ENCODE measurements at regions not wholly inside any gene's neighbourhood (a gene's known extent, or its start where the extent isn't known, plus 50 kb on each side); places are given as distances from the start of the nearest gene placed in this dataset.

DNA sequence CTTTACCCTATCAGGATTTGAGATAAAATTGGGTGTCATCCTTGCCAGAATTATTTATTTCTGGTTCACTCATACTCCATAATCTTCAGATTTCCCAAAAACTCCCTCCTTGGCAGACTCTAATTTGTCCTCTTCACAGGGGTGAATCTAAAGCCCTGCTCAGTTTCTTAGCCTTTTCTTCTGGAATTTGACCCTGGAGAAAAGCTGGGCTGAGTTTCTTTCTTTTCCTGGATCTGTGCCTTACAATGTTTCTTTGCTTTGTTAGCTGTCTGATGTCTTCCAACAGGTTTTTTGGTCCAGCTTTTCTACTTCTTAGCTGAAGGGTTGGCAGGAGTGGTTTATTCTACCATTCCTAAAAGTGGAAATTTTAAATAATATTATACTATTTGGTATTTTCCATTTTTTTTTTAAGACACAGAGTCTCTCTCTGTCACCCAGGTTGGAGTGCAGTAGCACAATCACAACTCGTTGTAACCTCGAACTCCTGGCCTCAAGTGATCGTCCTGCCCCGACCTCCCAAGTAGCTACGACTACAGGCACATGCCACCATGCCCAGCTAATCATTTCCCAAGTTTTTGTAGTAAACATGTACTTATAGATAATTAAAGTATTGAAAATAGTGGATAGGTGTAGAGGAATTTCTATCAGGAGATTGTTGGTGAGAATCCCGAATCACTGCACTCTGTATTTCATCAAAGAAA is 138.4 kb upstream of the TWIST2 start:
- DNase-seq: no peak

GRCh38 chr2:238710032-238710735 is 137.7 kb upstream of the TWIST2 start:
- TF ChIP-seq POLR2A (IDR thresholded peaks at IDR 0.05): no peak
- TF ChIP-seq, protein P1, sequence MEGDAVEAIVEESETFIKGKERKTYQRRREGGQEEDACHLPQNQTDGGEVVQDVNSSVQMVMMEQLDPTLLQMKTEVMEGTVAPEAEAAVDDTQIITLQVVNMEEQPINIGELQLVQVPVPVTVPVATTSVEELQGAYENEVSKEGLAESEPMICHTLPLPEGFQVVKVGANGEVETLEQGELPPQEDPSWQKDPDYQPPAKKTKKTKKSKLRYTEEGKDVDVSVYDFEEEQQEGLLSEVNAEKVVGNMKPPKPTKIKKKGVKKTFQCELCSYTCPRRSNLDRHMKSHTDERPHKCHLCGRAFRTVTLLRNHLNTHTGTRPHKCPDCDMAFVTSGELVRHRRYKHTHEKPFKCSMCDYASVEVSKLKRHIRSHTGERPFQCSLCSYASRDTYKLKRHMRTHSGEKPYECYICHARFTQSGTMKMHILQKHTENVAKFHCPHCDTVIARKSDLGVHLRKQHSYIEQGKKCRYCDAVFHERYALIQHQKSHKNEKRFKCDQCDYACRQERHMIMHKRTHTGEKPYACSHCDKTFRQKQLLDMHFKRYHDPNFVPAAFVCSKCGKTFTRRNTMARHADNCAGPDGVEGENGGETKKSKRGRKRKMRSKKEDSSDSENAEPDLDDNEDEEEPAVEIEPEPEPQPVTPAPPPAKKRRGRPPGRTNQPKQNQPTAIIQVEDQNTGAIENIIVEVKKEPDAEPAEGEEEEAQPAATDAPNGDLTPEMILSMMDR (IDR thresholded peaks at IDR 0.05): no peak
- intact Hi-C loops (cut with DNase I): no loop called here
- H3K27ac ChIP-seq: peak overlapping the region in 1 of 4 donors; percentile 26
- H3K27me3 ChIP-seq: no peaks in the 10 kb centered on the region
- no peak overlapping the region for H3K4me3 ChIP-seq
- WGBS, 2 donors: 18 to 21% methylated on average over 1 of the region's 1 CpG
- no peaks in the 10 kb centered on the region for H3K36me3 ChIP-seq
- peaks cover 0 to 5% (median 0%) of the 10 kb centered on the region in 3 donors for H3K4me1 ChIP-seq
- DNase-seq: no peak
- no peaks in the 10 kb centered on the region for H3K9me3 ChIP-seq

More for the DNA sequence above, 138.4 kb upstream of the TWIST2 start:
- no peak overlapping the region for H3K4me3 ChIP-seq
- no peaks in the 10 kb centered on the region for H3K36me3 ChIP-seq
- H3K27ac ChIP-seq: peak overlapping the region in 1 of 4 donors; percentile 26
- H3K9me3 ChIP-seq: no peaks in the 10 kb centered on the region
- peaks cover 0 to 5% (median 0%) of the 10 kb centered on the region in 3 donors for H3K4me1 ChIP-seq
- 57 to 78% methylated on average over 6 of the region's 6 CpGs for WGBS, 2 donors
- no peaks in the 10 kb centered on the region for H3K27me3 ChIP-seq
- intact Hi-C loops (cut with DNase I): no loop called here
- TF ChIP-seq POLR2A (IDR thresholded peaks at IDR 0.05): no peak
- TF ChIP-seq, protein P1 (IDR thresholded peaks at IDR 0.05): no peak

GRCh38 chr2:238710787-238711186 is 137.1 kb upstream of the TWIST2 start:
- Histone ChIP-seq H3K4me1 (peaks cover 0 to 5% (median 0%) of the 10 kb centered on the region in 3 donors), H3K27ac (no peak overlapping the region), H3K36me3 (no peaks in the 10 kb centered on the region), H3K9me3 (no peaks in the 10 kb centered on the region), H3K4me3 (no peak overlapping the region), H3K27me3 (no peaks in the 10 kb centered on the region)
- DNase-seq: no peak
- TF ChIP-seq, protein P1 (IDR thresholded peaks at IDR 0.05): no peak
- 95 to 97% methylated on average over 4 of the region's 4 CpGs for WGBS, 2 donors
- intact Hi-C loops (cut with DNase I): no loop called here

GRCh38 chr2:238711346-238711745 is 136.5 kb upstream of the TWIST2 start:
- H3K27me3 ChIP-seq: peaks cover 0 to 2% (median 0%) of the 10 kb centered on the region in 4 donors
- no peak for DNase-seq
- TF ChIP-seq, protein P1 (IDR thresholded peaks at IDR 0.05): no peak
- TF ChIP-seq POLR2A (IDR thresholded peaks at IDR 0.05): no peak
- intact Hi-C loops (cut with DNase I): no loop called here
- no peaks in the 10 kb centered on the region for H3K36me3 ChIP-seq
- WGBS, 2 donors: 70 to 77% methylated on average over 4 of the region's 5 CpGs
- H3K27ac ChIP-seq: no peak overlapping the region
- no peaks in the 10 kb centered on the region for H3K9me3 ChIP-seq
- H3K4me3 ChIP-seq: no peak overlapping the region
- peaks cover 0 to 5% (median 0%) of the 10 kb centered on the region in 3 donors for H3K4me1 ChIP-seq

DNA sequence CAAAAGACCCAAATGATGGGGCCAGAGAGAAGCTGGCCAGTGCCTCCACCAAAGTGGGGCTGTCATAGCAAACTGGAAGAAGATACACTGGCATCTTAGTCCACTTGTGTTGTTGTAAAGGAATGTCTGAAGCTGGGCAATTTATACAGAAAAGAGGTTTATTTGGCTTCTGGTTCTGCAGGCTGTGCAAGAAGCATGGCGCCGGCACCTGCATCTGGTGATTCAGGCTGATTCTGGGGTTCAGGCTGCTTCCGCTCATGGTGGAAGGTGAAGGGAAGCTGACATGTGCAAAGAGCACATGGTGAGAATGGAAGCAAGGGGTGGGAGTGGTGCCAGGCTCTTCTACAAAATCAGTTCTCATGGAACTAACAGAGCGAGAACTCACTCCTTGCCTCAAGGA is 135.9 kb upstream of the TWIST2 start:
- no peaks in the 10 kb centered on the region for H3K9me3 ChIP-seq
- peaks cover 0 to 5% (median 0%) of the 10 kb centered on the region in 3 donors for H3K4me1 ChIP-seq
- H3K36me3 ChIP-seq: no peaks in the 10 kb centered on the region
- H3K27ac ChIP-seq: no peak overlapping the region
- WGBS, 2 donors: 88 to 96% methylated on average over 4 of the region's 4 CpGs
- no peak for TF ChIP-seq POLR2A (IDR thresholded peaks at IDR 0.05)
- TF ChIP-seq, protein P1 (IDR thresholded peaks at IDR 0.05): no peak
- peaks cover 0 to 9% (median 0%) of the 10 kb centered on the region in 4 donors for H3K27me3 ChIP-seq
- DNase-seq: no peak
- no peak overlapping the region for H3K4me3 ChIP-seq
- intact Hi-C loops (cut with DNase I): no loop called here
